CD4-positive, alpha-beta T cell (primary cell): ENCODE measurements at regions not wholly inside any gene's neighbourhood (a gene's known extent, or its start where the extent isn't known, plus 50 kb on each side); places are given as distances from the start of the nearest gene placed in this dataset.

Experiments
- ATAC-seq: fragments of 200-7000 bp; cut with Tn5 transposase; one replicate; pipeline ENCODE4 v1.10.0; 2022; ENCODE audit warnings: mild to moderate bottlenecking; ENCODE audit not compliant: poor library complexity
- CTCF ChIA-PET: fragments of 350-600 bp; sonication (Branson Sonifier 250); formaldehyde crosslinking; loops from one replicate; lab custom pipeline; 2021; ENCODE audit warnings: antibody characterized with exemption, inconsistent platforms; lab: Charles Lee
- POLR2A ChIA-PET: fragments of 350-600 bp; sonication (Branson Sonifier 250); formaldehyde crosslinking; loops from one replicate; lab custom pipeline; 2021; ENCODE audit warnings: antibody characterized with exemption, inconsistent platforms; lab: Charles Lee
- DNase-seq, 14 experiments: peaks; one replicate each; pipeline ENCODE4 v3.0.0-alpha.2; 2013 to 2020; ENCODE audit warnings: mixed read lengths in 2 of 14
- H3K27ac ChIP-seq, 2 donors: one replicate each; pipeline versions ENCODE4 v1.5.1 to v1.7.0; 2013; ENCODE audit warnings: low read length in 2 of 2, low read depth in 1 of 2, mild to moderate bottlenecking in 1 of 2
- H3K27me3 ChIP-seq, 2 experiments: 1 replicate in 1 of 2; 2 replicates in 1 of 2; pipeline versions ENCODE4 v1.6.1 to v1.7.0; 2013; ENCODE audit warnings: low read length in 2 of 2, control low read depth in 1 of 2, mild to moderate bottlenecking in 1 of 2, moderate library complexity in 1 of 2; ENCODE audit not compliant: insufficient read depth in 2 of 2, control insufficient read depth in 1 of 2
- H3K36me3 ChIP-seq: one replicate; pipeline ENCODE4 v1.6.1; 2013; ENCODE audit warnings: low read length, control low read depth; ENCODE audit not compliant: insufficient read depth
- H3K4me1 ChIP-seq: one replicate; pipeline ENCODE4 v1.6.1; 2013; ENCODE audit warnings: low read length, control low read depth; ENCODE audit not compliant: insufficient read depth
- H3K4me3 ChIP-seq: one replicate; pipeline ENCODE4 v1.5.1; 2013; ENCODE audit warnings: mild to moderate bottlenecking, low read length, moderate library complexity
- H3K9me3 ChIP-seq, 2 experiments: 1 replicate in 1 of 2; 2 replicates in 1 of 2; pipeline versions ENCODE4 v1.6.1 to v1.7.0; 2013; ENCODE audit warnings: low read length in 2 of 2, mild to moderate bottlenecking in 2 of 2, control low read depth in 1 of 2, moderate library complexity in 1 of 2; ENCODE audit not compliant: control insufficient read depth in 1 of 2, insufficient read depth in 1 of 2
- H3K27ac Mint-ChIP-seq: one replicate; pipeline ENCODE4 v1.8.0; 2020; ENCODE audit warnings: mixed read lengths
- H3K27me3 Mint-ChIP-seq: one replicate; pipeline ENCODE4 v1.8.0; 2021; ENCODE audit warnings: mixed read lengths
- H3K36me3 Mint-ChIP-seq: one replicate; pipeline ENCODE4 v1.8.0; 2021; ENCODE audit warnings: low read depth, mixed read lengths
- H3K4me1 Mint-ChIP-seq: one replicate; pipeline ENCODE4 v1.8.0; 2021; ENCODE audit warnings: low read depth, mixed read lengths
- H3K4me3 Mint-ChIP-seq: one replicate; pipeline ENCODE4 v1.8.0; 2020; ENCODE audit warnings: mild to moderate bottlenecking, mixed read lengths
- H3K9me3 Mint-ChIP-seq: one replicate; pipeline ENCODE4 v1.8.0; 2020; ENCODE audit warnings: mixed read lengths
- CTCF ChIP-seq: fragments of 200-600 bp; IDR thresholded peaks from one replicate; pipeline ENCODE4 v1.8.0; 2022; ENCODE audit warnings: antibody characterized with exemption, mild to moderate bottlenecking
- intact Hi-C, 2 experiments: fragments of 100-400 bp; cut with DNase I in 1 of 2; cut with micrococcal nuclease in 1 of 2; formaldehyde crosslinking; loops; one replicate each; pipeline versions ENCODE4 v1.15.1 to v1.9.0; 2023 to 2025; cut with DNase I, micrococcal nuclease

- H3K4me1 Mint-ChIP-seq, result no peaks in the 10 kb centered on the region
- H3K4me3 Mint-ChIP-seq, result no peak overlapping the region
- intact Hi-C loops, result no loop called here
- ATAC-seq (no peak), DNase-seq (no peak)
- no peak overlapping the region for H3K4me3 ChIP-seq
- H3K36me3 Mint-ChIP-seq, result no peaks in the 10 kb centered on the region
- H3K27me3 Mint-ChIP-seq, result no peaks in the 10 kb centered on the region
- ChIA-PET CTCF (no interaction called here), POLR2A (no interaction called here)
- H3K9me3 ChIP-seq, result no peaks in the 10 kb centered on the region
- no peak overlapping the region for H3K27ac Mint-ChIP-seq
- no peak overlapping the region for H3K27ac ChIP-seq
- H3K9me3 Mint-ChIP-seq, result no peaks in the 10 kb centered on the region
- no peaks in the 10 kb centered on the region for H3K4me1 ChIP-seq
- no peak for TF ChIP-seq CTCF
- H3K27me3 ChIP-seq, result no peaks in the 10 kb centered on the region
- H3K36me3 ChIP-seq, result no peaks in the 10 kb centered on the region
Observed at GRCh38 chr1:195979646-195980045, 628.6 kb downstream of the KCNT2 start.

GRCh38 chr1:195973311-195973904 is 634.8 kb downstream of the KCNT2 start:
- no peak for DNase-seq
- intact Hi-C loops, result no loop called here
- no peak overlapping the region for H3K4me3 Mint-ChIP-seq
- no peaks in the 10 kb centered on the region for H3K27me3 ChIP-seq
- H3K27ac Mint-ChIP-seq, result no peak overlapping the region
- ChIA-PET CTCF (no interaction called here), POLR2A (no interaction called here)
- no peaks in the 10 kb centered on the region for H3K36me3 ChIP-seq
- no peaks in the 10 kb centered on the region for H3K9me3 Mint-ChIP-seq
- H3K27ac ChIP-seq, result no peak overlapping the region
- ATAC-seq, result no peak
- H3K27me3 Mint-ChIP-seq, result no peaks in the 10 kb centered on the region
- no peaks in the 10 kb centered on the region for H3K36me3 Mint-ChIP-seq
- no peaks in the 10 kb centered on the region for H3K9me3 ChIP-seq
- H3K4me1 Mint-ChIP-seq, result no peaks in the 10 kb centered on the region
- TF ChIP-seq CTCF, result no peak
- H3K4me3 ChIP-seq, result no peak overlapping the region
- no peaks in the 10 kb centered on the region for H3K4me1 ChIP-seq

- Histone ChIP-seq H3K27me3 (no peaks in the 10 kb centered on the region), H3K9me3 (no peaks in the 10 kb centered on the region), H3K36me3 (no peaks in the 10 kb centered on the region), H3K27ac (no peak overlapping the region), H3K4me1 (no peaks in the 10 kb centered on the region), H3K4me3 (no peak overlapping the region)
- intact Hi-C loops, result no loop called here
- DNase-seq, result no peak
- Mint-ChIP-seq H3K4me1 (no peaks in the 10 kb centered on the region), H3K4me3 (no peak overlapping the region), H3K27ac (no peak overlapping the region), H3K27me3 (no peaks in the 10 kb centered on the region), H3K36me3 (no peaks in the 10 kb centered on the region), H3K9me3 (no peaks in the 10 kb centered on the region)
- no peak for TF ChIP-seq CTCF
- ChIA-PET CTCF (no interaction called here), POLR2A (no interaction called here)
- no peak for ATAC-seq
Observed at GRCh38 chr1:195971589-195971988, 636.7 kb downstream of the KCNT2 start.
